ENCODE measurements at regions not wholly inside any gene's neighbourhood (a gene's known extent, or its start where the extent isn't known, plus 50 kb on each side); places are given as distances from the start of the nearest gene placed in this dataset.
"Not testable (repeated sequence)": the region's sequence is repeated elsewhere in the genome, so short reads cannot be mapped to it uniquely, and the experiment has no call there.

- Histone ChIP-seq H3K27me3 (no peaks in the 10 kb centered on the region), H3K4me3 (no peak overlapping the region), H3K9me3 (no peaks in the 10 kb centered on the region), H3K4me1 (no peaks in the 10 kb centered on the region), H3K27ac (no peak overlapping the region), H3K36me3 (replicated peaks in 1 of 2; ENCODE audit: insufficient read depth in 1 of 2, low read depth in 2 of 2) (no peaks in the 10 kb centered on the region)
- ATAC-seq (no peak), DNase-seq (no peak)
- intact Hi-C loops (cut with DNase I), result no loop called here
- TF ChIP-seq CTCF (IDR thresholded peaks at IDR 0.05) (no peak), POLR2A (IDR thresholded peaks at IDR 0.05) (no peak)
- 28% methylated on average over 3 of the region's 3 CpGs for WGBS, 2 donors
Observed at GRCh38 chr18:70698574-70698973, 409.7 kb downstream of the SOCS6 start.

GRCh38 chr18:70693246-70693645 lies 404.4 kb downstream of the SOCS6 start:
- Histone ChIP-seq H3K36me3 (replicated peaks in 1 of 2; ENCODE audit: insufficient read depth in 1 of 2, low read depth in 2 of 2) (no peaks in the 10 kb centered on the region), H3K27me3 (no peaks in the 10 kb centered on the region), H3K4me3 (no peak overlapping the region), H3K27ac (no peak overlapping the region), H3K9me3 (no peaks in the 10 kb centered on the region), H3K4me1 (no peaks in the 10 kb centered on the region)
- intact Hi-C loops (cut with DNase I), result no loop called here
- WGBS, 2 donors, result 16 to 18% methylated on average over 6 of the region's 6 CpGs
- TF ChIP-seq CTCF (IDR thresholded peaks at IDR 0.05), result no peak
- no peak for TF ChIP-seq POLR2A (IDR thresholded peaks at IDR 0.05)
- ATAC-seq (no peak), DNase-seq (no peak)

GRCh38 chr18:70689765-70690164 lies 400.9 kb downstream of the SOCS6 start:
- H3K9me3 ChIP-seq; H3K36me3 ChIP-seq (replicated peaks in 1 of 2; ENCODE audit: insufficient read depth in 1 of 2, low read depth in 2 of 2); DNase-seq; H3K4me3 ChIP-seq; H3K27me3 ChIP-seq; intact Hi-C loops (cut with DNase I); ATAC-seq; H3K4me1 ChIP-seq; H3K27ac ChIP-seq: not testable (repeated sequence)
- WGBS, 2 donors, result 64 to 78% methylated on average over 5 of the region's 5 CpGs

GRCh38 chr18:70688286-70688685 lies 399.4 kb downstream of the SOCS6 start:
- intact Hi-C loops (cut with DNase I), result no loop called here
- H3K27me3 ChIP-seq, result no peaks in the 10 kb centered on the region
- no peaks in the 10 kb centered on the region for H3K4me1 ChIP-seq
- no peak overlapping the region for H3K27ac ChIP-seq
- WGBS, 2 donors, result 23 to 56% methylated on average over 1 of the region's 1 CpG
- DNase-seq (no peak), ATAC-seq (no peak)
- no peaks in the 10 kb centered on the region for H3K9me3 ChIP-seq
- no peaks in the 10 kb centered on the region for H3K36me3 ChIP-seq (replicated peaks in 1 of 2; ENCODE audit: insufficient read depth in 1 of 2, low read depth in 2 of 2)
- H3K4me3 ChIP-seq, result no peak overlapping the region
- TF ChIP-seq CTCF (IDR thresholded peaks at IDR 0.05) (no peak), POLR2A (IDR thresholded peaks at IDR 0.05) (no peak)

GRCh38 chr18:70684821-70685220 lies 396.0 kb downstream of the SOCS6 start:
- H3K9me3 ChIP-seq, result no peaks in the 10 kb centered on the region
- no peak for ATAC-seq

More at GRCh38 chr18:70684821-70685220, 396.0 kb downstream of the SOCS6 start:
- Histone ChIP-seq H3K4me3 (no peak overlapping the region), H3K27ac (no peak overlapping the region), H3K4me1 (no peaks in the 10 kb centered on the region), H3K36me3 (replicated peaks in 1 of 2; ENCODE audit: insufficient read depth in 1 of 2, low read depth in 2 of 2) (no peaks in the 10 kb centered on the region), H3K27me3 (no peaks in the 10 kb centered on the region)
- intact Hi-C loops (cut with DNase I), result no loop called here
- TF ChIP-seq POLR2A (IDR thresholded peaks at IDR 0.05) (no peak), CTCF (IDR thresholded peaks at IDR 0.05) (no peak)
- DNase-seq, result no peak
- 97 to 98% methylated on average over 2 of the region's 2 CpGs for WGBS, 2 donors
